Neuronal stem cell (in vitro differentiated cells): ENCODE measurements at regions not wholly inside any gene's neighbourhood (a gene's known extent, or its start where the extent isn't known, plus 50 kb on each side); places are given as distances from the start of the nearest gene placed in this dataset.
"Not testable (repeated sequence)": the region's sequence is repeated elsewhere in the genome, so short reads cannot be mapped to it uniquely, and the experiment has no call there.

Experiments
- DNase-seq: peaks from one replicate; pipeline ENCODE4 v3.0.0-alpha.2; 2013; ENCODE audit warnings: low spot score
- H2AFZ ChIP-seq: one replicate; pipeline ENCODE4 v1.6.1; 2013; ENCODE audit warnings: mild to moderate bottlenecking, low read length, inconsistent platforms
- H2AK5ac ChIP-seq: 2 replicates; pipeline ENCODE4 v1.6.1; 2013; ENCODE audit warnings: low read depth, mild to moderate bottlenecking, inconsistent platforms, low read length, moderate library complexity, mixed read lengths
- H2BK120ac ChIP-seq: 2 replicates; pipeline ENCODE4 v1.6.1; 2013; ENCODE audit warnings: low read depth, mild to moderate bottlenecking, inconsistent platforms, low read length, moderate library complexity, mixed read lengths
- H2BK12ac ChIP-seq: one replicate; pipeline ENCODE4 v1.6.1; 2013; ENCODE audit warnings: low read length, inconsistent platforms
- H2BK15ac ChIP-seq: 2 replicates; pipeline ENCODE4 v1.6.1; 2013; ENCODE audit warnings: mild to moderate bottlenecking, low read length, inconsistent platforms, mixed read lengths
- H2BK5ac ChIP-seq: one replicate; pipeline ENCODE4 v1.6.1; 2013; ENCODE audit warnings: inconsistent platforms, mild to moderate bottlenecking, low read length, moderate library complexity
- H3K14ac ChIP-seq: one replicate; pipeline ENCODE4 v1.6.1; 2013; ENCODE audit warnings: low read length, inconsistent platforms
- H3K18ac ChIP-seq: 2 replicates; pipeline ENCODE4 v1.6.1; 2013; ENCODE audit warnings: low read length, inconsistent platforms
- H3K23ac ChIP-seq: 2 replicates; pipeline ENCODE4 v1.6.1; 2013; ENCODE audit warnings: low read depth, mild to moderate bottlenecking, mixed read lengths, low read length, inconsistent platforms; ENCODE audit not compliant: poor library complexity
- H3K27ac ChIP-seq: replicated peaks from 3 replicates; pipeline ENCODE4 v1.5.1; 2013; ENCODE audit warnings: low read length, inconsistent platforms
- H3K27me3 ChIP-seq, 3 experiments: 2 replicates each; pipeline ENCODE4 v1.6.1; 2013; ENCODE audit warnings: low read length in 3 of 3, mild to moderate bottlenecking in 2 of 3, inconsistent platforms in 1 of 3, low read depth in 1 of 3, mixed read lengths in 1 of 3, moderate library complexity in 1 of 3; ENCODE audit not compliant: control insufficient read depth in 3 of 3, insufficient read depth in 3 of 3
- H3K36me3 ChIP-seq, 2 donors: replicated peaks in 1 of 2; 2 replicates each; pipeline ENCODE4 v1.6.1; 2013; ENCODE audit warnings: low read length in 2 of 2; ENCODE audit not compliant: control insufficient read depth in 2 of 2, insufficient read depth in 2 of 2
- H3K4ac ChIP-seq: 2 replicates; pipeline ENCODE4 v1.6.1; 2013; ENCODE audit warnings: inconsistent platforms, mild to moderate bottlenecking, low read length, moderate library complexity
- H3K4me1 ChIP-seq, 2 donors: 1 replicate in 1 of 2; 2 replicates in 1 of 2; pipeline ENCODE4 v1.6.1; 2013; ENCODE audit warnings: low read length in 2 of 2, low read depth in 1 of 2; ENCODE audit not compliant: control insufficient read depth in 2 of 2, insufficient read depth in 1 of 2
- H3K4me2 ChIP-seq: one replicate; pipeline ENCODE4 v1.6.1; 2013; ENCODE audit warnings: mild to moderate bottlenecking, low read length, inconsistent platforms; ENCODE audit not compliant: insufficient read depth, poor library complexity, severe bottlenecking
- H3K4me3 ChIP-seq, 2 donors: 2 replicates each; pipeline ENCODE4 v1.5.1; 2013; ENCODE audit warnings: low read length in 2 of 2, mild to moderate bottlenecking in 2 of 2, inconsistent platforms in 1 of 2, moderate library complexity in 1 of 2
- H3K79me1 ChIP-seq: one replicate; pipeline ENCODE4 v1.6.1; 2013; ENCODE audit warnings: low read depth, mild to moderate bottlenecking, inconsistent platforms, low read length, moderate library complexity
- H3K9ac ChIP-seq: one replicate; pipeline ENCODE4 v1.6.1; 2013; ENCODE audit warnings: mild to moderate bottlenecking, low read depth, low read length, inconsistent platforms; ENCODE audit not compliant: poor library complexity
- H3K9me3 ChIP-seq, 2 donors: replicated peaks in 1 of 2; 2 replicates each; pipeline versions ENCODE3 to v1.6.1; 2013; ENCODE audit warnings: low read length in 2 of 2, mild to moderate bottlenecking in 2 of 2, inconsistent platforms in 1 of 2, low read depth in 1 of 2, mixed read lengths in 1 of 2, moderate library complexity in 1 of 2; ENCODE audit not compliant: control insufficient read depth in 2 of 2, insufficient read depth in 1 of 2
- H4K8ac ChIP-seq: one replicate; pipeline ENCODE4 v1.6.1; 2013; ENCODE audit warnings: low read depth, mild to moderate bottlenecking, inconsistent platforms, low read length, moderate library complexity
- H4K91ac ChIP-seq: one replicate; pipeline ENCODE4 v1.6.1; 2013; ENCODE audit warnings: low read length, low read depth, mild to moderate bottlenecking, inconsistent platforms; ENCODE audit not compliant: poor library complexity
- WGBS, 2 donors: extraction: QIAGEN DNeasy Blood & Tissue Kit; methylation state at CpG; one replicate each; pipeline ENCODE4 v1.1.7; 2013; ENCODE audit warnings: missing lambda C conversion rate in 2 of 2, mixed read lengths in 1 of 2; ENCODE audit not compliant: insufficient read length in 2 of 2, insufficient replicate concordance in 1 of 2; ENCODE audit errors: extremely low coverage in 2 of 2; 5-methylcytosine and 5-hydroxymethylcytosine counted together

GRCh38 chr9:76964612-76965011, 54.8 kb upstream of the FOXB2 start:
- H2BK12ac ChIP-seq: no peak overlapping the region
- no peak overlapping the region for H3K18ac ChIP-seq
- H2BK120ac ChIP-seq: no peak overlapping the region
- H3K9me3 ChIP-seq: no peaks in the 10 kb centered on the region
- no peak overlapping the region for H3K4ac ChIP-seq
- no peak overlapping the region for H3K4me3 ChIP-seq
- H3K79me1 ChIP-seq: no peaks in the 10 kb centered on the region
- H3K4me1 ChIP-seq: no peaks in the 10 kb centered on the region
- H3K9ac ChIP-seq: no peak overlapping the region
- no CpG with 5 or more reads among the region's 3 CpGs for WGBS, 2 donors
- no peak overlapping the region for H3K27ac ChIP-seq
- no peak overlapping the region for H3K4me2 ChIP-seq
- no peaks in the 10 kb centered on the region for H3K27me3 ChIP-seq
- H4K8ac ChIP-seq: no peak overlapping the region
- no peak overlapping the region for H2AFZ ChIP-seq
- no peak overlapping the region for H2BK5ac ChIP-seq
- H3K14ac ChIP-seq: no peak overlapping the region
- H3K23ac ChIP-seq: no peak overlapping the region
- no peak overlapping the region for H2AK5ac ChIP-seq
- no peak overlapping the region for H4K91ac ChIP-seq
- no peak for DNase-seq
- no peaks in the 10 kb centered on the region for H3K36me3 ChIP-seq
- H2BK15ac ChIP-seq: no peak overlapping the region

GRCh38 chr9:76962732-76963131, 56.7 kb upstream of the FOXB2 start:
- Histone ChIP-seq H3K27me3 (no peaks in the 10 kb centered on the region), H4K91ac (no peak overlapping the region), H3K27ac (no peak overlapping the region), H2BK120ac (no peak overlapping the region), H2BK12ac (no peak overlapping the region), H2BK15ac (no peak overlapping the region), H4K8ac (no peak overlapping the region), H3K9ac (no peak overlapping the region), H2BK5ac (no peak overlapping the region), H3K79me1 (no peaks in the 10 kb centered on the region), H3K4me3 (no peak overlapping the region), H3K4me2 (no peak overlapping the region), H3K23ac (no peak overlapping the region), H3K36me3 (no peaks in the 10 kb centered on the region), H3K9me3 (no peaks in the 10 kb centered on the region), H3K4ac (no peak overlapping the region), H3K18ac (no peak overlapping the region), H2AK5ac (no peak overlapping the region), H3K4me1 (no peaks in the 10 kb centered on the region), H3K14ac (no peak overlapping the region), H2AFZ (no peak overlapping the region)
- no peak for DNase-seq
- no CpG with 5 or more reads among the region's 1 CpG for WGBS, 2 donors

- Histone ChIP-seq H3K4ac (no peak overlapping the region), H3K36me3 (no peaks in the 10 kb centered on the region), H3K27me3 (no peaks in the 10 kb centered on the region), H3K9me3 (peaks cover 0 to 9% of the 10 kb centered on the region in 2 donors), H3K14ac (no peak overlapping the region), H2BK15ac (no peak overlapping the region), H2AK5ac (no peak overlapping the region), H3K23ac (no peak overlapping the region), H2BK5ac (no peak overlapping the region), H3K4me2 (no peak overlapping the region), H3K79me1 (no peaks in the 10 kb centered on the region), H2BK120ac (no peak overlapping the region), H3K4me3 (no peak overlapping the region), H3K18ac (no peak overlapping the region), H3K27ac (no peak overlapping the region), H2AFZ (no peak overlapping the region), H3K9ac (no peak overlapping the region), H4K91ac (no peak overlapping the region), H2BK12ac (no peak overlapping the region), H3K4me1 (peaks cover 0 to 7% of the 10 kb centered on the region in 2 donors), H4K8ac (no peak overlapping the region)
- DNase-seq: no peak
- no CpG with 5 or more reads among the region's 5 CpGs for WGBS, 2 donors
Observed at GRCh38 chr9:76957258-76957657, 51.3 kb upstream of the PRUNE2 start.

- H2BK120ac ChIP-seq, H3K27ac ChIP-seq, H4K8ac ChIP-seq, H3K14ac ChIP-seq, H3K4ac ChIP-seq, H3K23ac ChIP-seq, H3K4me2 ChIP-seq, H3K79me1 ChIP-seq, H2BK5ac ChIP-seq, H3K4me1 ChIP-seq, H3K27me3 ChIP-seq, H3K36me3 ChIP-seq, H3K9ac ChIP-seq, H2BK12ac ChIP-seq, H3K9me3 ChIP-seq, H3K4me3 ChIP-seq, H3K18ac ChIP-seq, H2AK5ac ChIP-seq, H4K91ac ChIP-seq, H2BK15ac ChIP-seq, DNase-seq: not testable (repeated sequence)
- peak overlapping the region; percentile 61 for H2AFZ ChIP-seq
- WGBS, 2 donors: no CpG with 5 or more reads among the region's 7 CpGs
Observed at GRCh38 chr9:76956371-76956770, 50.5 kb upstream of the PRUNE2 start.
